GM10266 (cell line): ENCODE measurements at regions not wholly inside any gene's neighbourhood (a gene's known extent, or its start where the extent isn't known, plus 50 kb on each side); places are given as distances from the start of the nearest gene placed in this dataset.

ENCODE experiments used
- DNase-seq: peaks from one replicate; pipeline ENCODE4 v3.0.0; 2012; ENCODE audit errors: extremely low spot score
- CTCF ChIP-seq: IDR thresholded peaks from 2 replicates; pipeline ENCODE4 v1.5.1; 2012; ENCODE audit warnings: mild to moderate bottlenecking, low read depth; ENCODE audit not compliant: control insufficient read depth, insufficient read depth; ENCODE audit errors: missing control alignments

- no peak for DNase-seq
These were observed 115.4 kb upstream of the FBXL7 start for GRCh38 chr5:15384581-15384980.

DNA sequence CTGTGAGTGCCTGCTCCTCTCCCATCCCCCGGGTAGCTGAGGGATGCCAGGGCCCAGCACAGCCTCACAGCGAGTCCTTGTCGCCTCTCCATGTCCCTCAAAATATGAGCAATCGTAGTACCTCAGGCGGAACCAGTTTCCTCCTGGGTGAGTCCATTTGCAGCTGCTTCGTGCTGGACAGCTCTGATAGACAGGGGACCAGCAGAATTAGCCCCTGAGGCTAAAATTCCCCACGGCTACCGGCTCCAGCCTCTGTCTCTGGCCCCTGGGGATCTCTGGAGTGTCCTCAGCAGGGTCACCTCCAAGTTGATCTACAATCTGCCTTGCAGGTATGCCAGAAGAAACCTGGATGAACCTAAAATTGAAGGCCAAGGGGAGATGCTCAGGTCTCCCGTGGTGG lies 115.8 kb upstream of the FBXL7 start:
- no peak for TF ChIP-seq CTCF
- no peak for DNase-seq

More at GRCh38 chr5:15384581-15384980, 115.4 kb upstream of the FBXL7 start:
- TF ChIP-seq CTCF: no peak

- TF ChIP-seq CTCF: no peak
- no peak for DNase-seq
These were observed 116.5 kb upstream of the FBXL7 start for GRCh38 chr5:15383469-15383868.

GRCh38 chr5:15383021-15383420 lies 117.0 kb upstream of the FBXL7 start:
- DNase-seq: no peak
- no peak for TF ChIP-seq CTCF

GRCh38 chr5:15377573-15378340 lies 122.2 kb upstream of the FBXL7 start:
- no peak for DNase-seq
- TF ChIP-seq CTCF: no peak

GRCh38 chr5:15376803-15377202 lies 123.2 kb upstream of the FBXL7 start:
- no peak for DNase-seq
- no peak for TF ChIP-seq CTCF

DNA sequence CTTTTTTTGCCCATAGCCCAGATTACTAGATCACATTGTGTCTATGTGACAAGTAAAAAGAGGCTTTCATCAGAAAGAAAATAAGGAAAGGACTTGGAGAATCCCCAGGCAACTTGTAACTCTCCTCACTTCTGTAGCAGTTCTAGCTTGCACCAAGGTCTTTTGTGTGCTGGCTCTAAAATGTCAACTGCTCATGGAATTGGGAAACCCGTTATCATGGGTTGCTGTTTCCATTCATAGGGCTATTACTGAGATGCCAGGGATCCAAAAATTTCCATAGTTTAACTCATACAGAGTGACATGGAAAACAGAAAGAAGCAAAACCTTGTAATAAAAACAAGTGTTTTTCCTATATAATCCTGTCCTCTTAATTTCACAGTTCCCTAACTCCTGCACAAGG lies 123.9 kb upstream of the FBXL7 start:
- no peak for TF ChIP-seq CTCF

More for the DNA sequence above, 123.9 kb upstream of the FBXL7 start:
- DNase-seq: no peak
